ENCODE measurements at regions not wholly inside any gene's neighbourhood (a gene's known extent, or its start where the extent isn't known, plus 50 kb on each side); places are given as distances from the start of the nearest gene placed in this dataset.

GRCh38 chr3:70543493-70543892 lies 231.1 kb upstream of the MDFIC2 start:
- DNase-seq, result no peak
- intact Hi-C loops (cut with DNase I), result no loop called here

DNA sequence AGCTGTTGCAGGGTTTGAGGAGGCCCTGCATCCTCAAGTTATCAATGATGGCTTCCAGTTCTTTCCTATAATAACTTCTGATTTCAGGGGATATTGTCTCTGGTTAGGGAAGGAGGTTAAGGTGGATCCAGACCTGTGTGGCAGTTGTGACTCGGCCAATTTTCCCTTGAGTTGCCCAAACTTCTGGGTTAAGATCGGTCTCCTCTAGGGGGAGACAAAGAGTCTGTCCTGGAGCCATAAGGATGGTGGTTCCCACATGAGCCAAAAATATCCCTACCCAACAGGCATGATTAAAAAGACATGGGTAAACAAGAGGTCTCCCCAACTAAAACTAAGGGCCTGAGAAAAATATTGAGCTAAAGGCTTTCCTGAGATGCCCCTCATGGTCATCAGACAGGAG lies 227.5 kb upstream of the MDFIC2 start:
- intact Hi-C loops (cut with DNase I), result loop anchor here (10.0 kb wide), 1 partner anchor 1115 kb away; no protein-coding TSS in a partner anchor

DNA sequence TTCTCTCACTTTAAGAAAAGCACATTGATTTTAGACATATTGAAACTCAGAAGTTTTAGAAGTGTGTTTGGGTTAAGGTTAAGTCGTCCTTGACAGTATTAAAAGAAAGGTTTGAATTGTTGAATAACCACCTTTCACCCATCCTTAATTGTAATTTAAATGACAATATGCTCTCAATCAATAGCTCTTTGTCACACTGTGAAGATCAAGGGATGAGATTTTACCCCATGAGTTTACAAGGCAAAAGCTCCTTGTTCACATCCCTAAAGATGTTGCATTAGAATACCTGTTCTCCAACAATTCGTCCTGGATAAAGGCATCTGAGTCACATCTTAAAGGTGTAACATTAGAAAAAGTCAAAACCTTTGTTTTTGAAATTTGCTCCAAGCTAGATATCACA lies 220.4 kb upstream of the MDFIC2 start:
- DNase-seq, result no peak
- intact Hi-C loops (cut with DNase I), result loop anchor here (10.0 kb wide), 1 partner anchor 1122 kb away; no protein-coding TSS in a partner anchor

More for the DNA sequence above, 227.5 kb upstream of the MDFIC2 start:
- no peak for DNase-seq

DNA sequence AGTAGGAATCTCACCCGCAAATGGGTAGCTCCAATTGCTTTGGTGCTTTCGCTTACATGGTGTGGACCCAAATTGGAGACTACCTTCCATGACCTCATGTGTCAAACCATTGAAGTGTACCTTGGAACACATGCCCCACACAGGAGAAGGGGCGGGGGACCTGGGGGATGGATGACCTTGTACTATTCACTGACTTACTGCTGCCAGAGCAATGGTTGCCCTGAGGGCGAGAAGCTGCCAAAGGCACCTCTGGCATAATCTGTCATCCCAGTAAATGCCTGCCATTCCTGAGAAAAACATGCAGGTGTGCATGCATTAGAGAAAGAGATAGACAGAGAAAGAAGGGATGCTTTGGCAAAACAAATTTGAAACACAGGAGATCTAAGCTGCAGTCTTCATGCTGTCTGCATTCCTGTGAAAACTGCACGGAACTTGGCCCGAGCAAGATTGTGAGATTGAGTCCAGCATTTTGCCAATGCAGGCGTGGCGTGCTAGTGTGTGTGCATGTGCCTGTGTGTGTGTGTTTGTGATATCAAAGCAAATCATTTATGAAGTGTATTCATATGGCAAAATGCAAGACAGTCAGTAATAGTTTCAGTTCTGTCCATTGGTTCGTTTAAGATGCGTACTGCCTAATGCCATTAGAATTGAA lies 219.5 kb upstream of the MDFIC2 start:
- intact Hi-C loops (cut with DNase I), result loop anchor here (10.0 kb wide), 1 partner anchor 1123 kb away; no protein-coding TSS in a partner anchor
- peak in 1 of 42 donors; percentile 2 for DNase-seq

DNA sequence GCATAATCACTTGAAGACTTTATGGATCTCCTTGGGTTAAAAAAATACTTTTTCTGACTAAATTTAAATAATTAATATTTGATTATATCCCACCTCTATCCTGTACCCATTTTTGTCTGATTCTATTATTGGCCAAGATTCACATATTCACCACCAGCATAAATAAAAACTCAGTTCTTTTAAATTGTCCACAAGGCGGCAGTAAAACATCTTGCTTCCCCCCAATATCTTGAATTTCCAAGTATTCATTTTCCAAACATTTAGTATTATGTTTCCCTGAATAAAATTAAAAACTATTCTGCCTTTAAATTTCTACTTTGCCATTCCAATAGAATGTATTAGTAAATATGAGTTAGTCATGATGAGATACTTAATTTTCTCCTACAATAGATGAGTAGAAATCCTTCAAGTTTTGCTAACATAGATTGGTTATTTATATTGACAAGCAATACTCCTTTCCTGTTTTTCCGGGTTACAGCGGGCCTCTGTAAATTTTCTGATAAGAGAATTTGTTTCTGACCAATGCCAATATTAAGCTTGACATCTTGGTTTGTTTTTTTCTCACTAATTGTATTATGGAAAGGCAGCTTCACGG lies 218.7 kb upstream of the MDFIC2 start:
- intact Hi-C loops (cut with DNase I), result loop anchor here (10.0 kb wide), 1 partner anchor 1124 kb away; no protein-coding TSS in a partner anchor
- DNase-seq, result peak in 2 of 42 donors; percentile 11 to 25

DNA sequence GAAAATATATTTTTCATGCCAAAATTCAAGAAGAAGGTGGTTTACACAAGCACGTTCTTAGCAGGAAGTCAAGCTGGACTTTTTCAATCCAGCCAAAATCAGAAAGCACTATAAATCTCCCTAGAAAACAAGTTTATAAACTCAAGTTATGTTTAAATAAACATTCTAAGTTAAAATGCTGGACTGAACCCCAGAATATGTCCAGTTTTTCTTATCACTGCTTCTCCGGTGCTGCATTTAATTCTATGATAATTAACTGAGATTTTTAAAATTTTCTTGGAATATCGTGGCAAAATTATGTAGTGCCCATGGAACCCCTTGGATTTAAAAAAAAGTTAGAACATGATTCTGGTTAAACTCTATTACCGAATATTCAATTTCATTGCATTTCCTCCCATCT lies 218.2 kb upstream of the MDFIC2 start:
- DNase-seq, result no peak

DNA sequence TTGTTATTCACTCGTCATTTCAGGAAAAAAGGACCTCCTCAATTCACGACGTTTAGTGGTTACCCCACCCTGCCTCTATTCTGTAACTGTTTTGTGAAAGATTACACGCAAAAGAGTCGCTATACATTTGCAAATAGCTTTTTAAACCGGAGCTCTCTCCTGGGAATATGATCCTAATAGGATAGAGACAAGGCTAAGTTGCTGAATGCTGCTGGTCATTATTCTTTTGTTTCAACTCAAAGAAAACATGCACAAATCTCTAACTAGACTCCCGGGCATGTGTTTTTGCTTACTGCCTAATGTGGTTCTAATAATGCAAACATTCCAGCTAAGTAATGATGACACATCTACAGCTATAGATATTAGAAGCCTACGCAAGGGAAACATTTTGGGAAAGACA lies 214.6 kb upstream of the MDFIC2 start:
- no peak for DNase-seq
- intact Hi-C loops (cut with DNase I), result no loop called here

More for the DNA sequence above, 218.2 kb upstream of the MDFIC2 start:
- intact Hi-C loops (cut with DNase I), result loop anchor here (10.0 kb wide), 1 partner anchor 1124 kb away; no protein-coding TSS in a partner anchor

- DNase-seq, result no peak
- intact Hi-C loops (cut with DNase I), result no loop called here
Observed at GRCh38 chr3:70519913-70520659, 207.6 kb upstream of the MDFIC2 start.

- no peak for DNase-seq
- intact Hi-C loops (cut with DNase I), result no loop called here
Observed at GRCh38 chr3:70519026-70519425, 206.6 kb upstream of the MDFIC2 start.

- intact Hi-C loops (cut with DNase I), result no loop called here
- no peak for DNase-seq
Observed at GRCh38 chr3:70518356-70518755, 205.9 kb upstream of the MDFIC2 start.

DNA sequence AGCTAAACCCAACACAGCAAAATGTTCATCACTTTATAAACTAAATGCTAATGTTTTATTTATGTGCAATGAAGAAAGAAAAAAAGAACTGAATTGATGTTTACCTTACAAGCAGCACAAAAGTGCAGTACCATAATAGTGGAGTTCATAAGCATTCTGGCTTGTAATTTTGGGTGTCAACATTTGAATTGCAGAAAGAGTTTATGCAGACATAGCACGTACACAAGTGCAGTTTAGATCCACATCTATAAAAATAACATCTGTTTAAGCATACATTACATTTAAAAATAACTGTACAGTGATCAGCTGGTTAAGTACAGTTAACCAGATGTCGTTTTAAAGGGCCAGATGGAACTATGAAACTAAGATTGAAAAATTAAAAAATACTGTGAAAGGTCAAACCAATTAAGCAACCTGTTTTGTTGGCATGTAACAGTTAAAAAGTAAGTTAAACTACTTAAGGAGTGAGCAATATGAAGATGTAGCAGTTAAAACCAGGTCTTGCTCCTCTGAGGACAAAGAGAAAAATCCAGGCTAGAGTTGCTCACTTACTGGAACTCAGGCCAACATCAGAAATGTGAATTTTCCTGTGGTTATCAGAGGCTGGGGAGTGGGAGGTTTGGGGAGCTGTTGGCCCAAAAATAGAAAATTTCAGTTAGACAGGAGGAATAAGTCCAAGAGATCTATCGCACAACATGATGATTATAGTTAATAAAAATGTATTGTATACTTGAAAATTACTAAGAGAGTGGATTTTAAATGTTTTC lies 204.9 kb upstream of the MDFIC2 start:
- no peak for DNase-seq
- intact Hi-C loops (cut with DNase I), result no loop called here

GRCh38 chr3:70516076-70516475 lies 203.6 kb upstream of the MDFIC2 start:
- intact Hi-C loops (cut with DNase I), result no loop called here
- DNase-seq, result peak in 3 of 42 donors; percentile 8 to 18 (median 17)

DNA sequence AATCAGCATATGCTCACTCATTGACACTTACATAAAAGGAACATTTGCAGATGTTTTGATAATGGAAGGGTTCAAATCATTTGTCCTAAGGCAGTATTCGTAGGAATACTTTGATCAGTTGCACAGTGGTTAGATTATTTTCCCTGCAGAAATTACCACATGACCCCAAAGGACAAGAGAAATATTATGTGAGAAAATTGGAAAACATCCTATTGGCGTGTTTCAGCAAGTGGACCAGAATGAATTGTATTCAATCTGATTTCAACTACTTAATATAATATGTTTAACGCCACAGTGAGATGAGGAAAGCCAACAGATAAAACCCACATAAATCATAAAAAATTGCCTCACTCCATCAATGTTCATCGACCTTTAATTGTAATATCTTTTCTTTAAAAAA lies 195.0 kb upstream of the MDFIC2 start:
- intact Hi-C loops (cut with DNase I), result no loop called here
- no peak for DNase-seq

DNA sequence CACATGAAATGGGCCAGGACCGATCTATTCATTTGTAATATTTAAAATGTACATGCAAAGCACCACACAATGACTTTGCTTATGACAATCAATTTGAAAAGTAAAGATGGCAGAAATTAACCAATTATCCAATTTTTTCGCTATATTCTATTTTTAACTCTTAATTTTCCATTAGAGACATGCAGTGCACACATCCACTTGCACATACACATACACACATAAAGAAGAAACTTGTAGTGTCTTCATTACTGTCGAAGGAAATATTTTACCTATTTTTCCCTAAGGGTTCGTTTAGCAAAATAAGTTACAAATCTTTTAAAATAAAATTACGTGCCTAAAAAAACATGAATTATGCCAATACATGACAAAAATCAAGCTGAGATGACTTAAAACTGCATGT lies 194.3 kb upstream of the MDFIC2 start:
- intact Hi-C loops (cut with DNase I), result no loop called here
- no peak for DNase-seq

DNA sequence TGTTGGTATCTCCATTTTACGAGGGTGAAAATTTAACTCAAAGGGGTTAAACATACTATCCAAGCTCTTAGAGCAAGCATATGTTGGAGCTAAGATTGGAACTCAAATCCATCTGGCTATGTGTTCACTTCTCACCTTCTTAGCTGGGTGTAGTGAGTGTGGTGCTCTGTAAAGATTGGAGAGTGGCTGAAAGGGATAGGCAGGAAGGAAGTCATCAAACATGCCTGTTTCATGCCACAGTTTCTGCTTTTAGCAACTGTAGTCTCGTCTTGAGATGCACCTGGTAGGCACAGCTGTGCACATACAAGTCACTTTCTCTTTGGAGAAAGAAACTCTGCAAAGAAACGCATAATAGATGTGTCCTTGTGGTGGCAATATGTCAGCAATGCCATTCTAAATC lies 189.1 kb upstream of the MDFIC2 start:
- intact Hi-C loops (cut with DNase I), result no loop called here
- DNase-seq, result no peak

GRCh38 chr3:70488816-70489215 lies 176.4 kb upstream of the MDFIC2 start:
- intact Hi-C loops (cut with DNase I), result no loop called here
- DNase-seq, result no peak

DNA sequence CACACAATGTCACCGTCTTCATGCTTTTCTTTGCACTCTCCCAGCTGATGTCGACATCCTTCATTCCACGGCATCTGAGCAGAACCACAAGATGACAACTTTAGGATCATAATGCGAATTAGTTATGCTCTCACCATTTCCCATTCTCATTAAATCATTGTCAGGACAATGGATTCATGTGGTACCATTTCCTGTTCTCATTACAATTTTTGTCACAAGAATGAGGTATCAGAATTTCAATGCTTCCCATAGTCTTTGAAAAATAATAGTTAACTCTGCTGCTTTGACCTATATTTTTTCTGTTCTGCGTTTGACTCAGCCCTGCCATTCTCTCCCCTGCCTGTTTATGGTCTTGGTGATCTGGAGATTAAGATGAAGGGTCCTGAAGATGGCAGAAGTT lies 175.7 kb upstream of the MDFIC2 start:
- DNase-seq, result no peak
- intact Hi-C loops (cut with DNase I), result no loop called here

- intact Hi-C loops (cut with DNase I), result no loop called here
- DNase-seq, result no peak
Observed at GRCh38 chr3:70486414-70487017, 174.1 kb upstream of the MDFIC2 start.

DNA sequence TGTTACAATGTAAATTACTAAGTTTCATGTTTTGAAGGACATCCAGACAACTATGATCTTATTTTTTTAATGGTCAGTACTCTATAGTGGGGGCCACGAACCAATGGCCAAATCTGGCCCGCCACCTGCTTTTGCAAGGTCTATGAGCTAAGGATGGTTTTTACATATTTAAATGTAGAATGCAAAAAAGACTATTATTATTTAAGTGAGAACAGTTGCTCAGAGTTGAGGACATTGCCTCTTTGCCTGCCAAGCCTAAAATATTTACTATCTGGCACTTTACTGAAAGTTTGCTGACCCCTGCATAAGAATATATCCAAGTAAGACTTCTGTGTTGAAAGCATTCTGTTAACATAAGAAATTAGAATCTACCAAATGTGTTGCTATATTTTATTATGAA lies 163.7 kb upstream of the MDFIC2 start:
- intact Hi-C loops (cut with DNase I), result no loop called here
- no peak for DNase-seq
